GM10248 (cell line): ENCODE measurements at regions not wholly inside any gene's neighbourhood (a gene's known extent, or its start where the extent isn't known, plus 50 kb on each side); places are given as distances from the start of the nearest gene placed in this dataset.

Experiments
- CTCF ChIA-PET: fragments of 300-600 bp; sonication (Branson Sonifier 250); formaldehyde crosslinking; extraction: SDS; loops from one replicate; lab custom pipeline; 2021; ENCODE audit warnings: antibody characterized with exemption; lab: Yijun Ruan, JAX
- POLR2A ChIA-PET: fragments of 350-650 bp; sonication (Branson Sonifier 250); formaldehyde crosslinking; extraction: SDS; loops from one replicate; lab custom pipeline; 2020; ENCODE audit warnings: antibody characterized with exemption; lab: Yijun Ruan, JAX
- DNase-seq: peaks from one replicate; pipeline ENCODE4 v3.0.0; 2012; ENCODE audit errors: extremely low spot score
- TF ChIP-seq, protein P1 (sequence below): IDR thresholded peaks from 2 replicates; pipeline ENCODE4 v1.5.1; 2012; ENCODE audit warnings: mild to moderate bottlenecking, low read depth; ENCODE audit errors: extremely low read depth, missing control alignments, control extremely low read depth

GRCh38 chr10:57460540-57460939 lies 807.2 kb downstream of the IPMK start:
- CTCF ChIA-PET: no interaction called here
- DNase-seq: no peak
- TF ChIP-seq, protein P1, sequence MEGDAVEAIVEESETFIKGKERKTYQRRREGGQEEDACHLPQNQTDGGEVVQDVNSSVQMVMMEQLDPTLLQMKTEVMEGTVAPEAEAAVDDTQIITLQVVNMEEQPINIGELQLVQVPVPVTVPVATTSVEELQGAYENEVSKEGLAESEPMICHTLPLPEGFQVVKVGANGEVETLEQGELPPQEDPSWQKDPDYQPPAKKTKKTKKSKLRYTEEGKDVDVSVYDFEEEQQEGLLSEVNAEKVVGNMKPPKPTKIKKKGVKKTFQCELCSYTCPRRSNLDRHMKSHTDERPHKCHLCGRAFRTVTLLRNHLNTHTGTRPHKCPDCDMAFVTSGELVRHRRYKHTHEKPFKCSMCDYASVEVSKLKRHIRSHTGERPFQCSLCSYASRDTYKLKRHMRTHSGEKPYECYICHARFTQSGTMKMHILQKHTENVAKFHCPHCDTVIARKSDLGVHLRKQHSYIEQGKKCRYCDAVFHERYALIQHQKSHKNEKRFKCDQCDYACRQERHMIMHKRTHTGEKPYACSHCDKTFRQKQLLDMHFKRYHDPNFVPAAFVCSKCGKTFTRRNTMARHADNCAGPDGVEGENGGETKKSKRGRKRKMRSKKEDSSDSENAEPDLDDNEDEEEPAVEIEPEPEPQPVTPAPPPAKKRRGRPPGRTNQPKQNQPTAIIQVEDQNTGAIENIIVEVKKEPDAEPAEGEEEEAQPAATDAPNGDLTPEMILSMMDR: no peak
- POLR2A ChIA-PET: no interaction called here

- DNase-seq: no peak
- CTCF ChIA-PET: no interaction called here
- TF ChIP-seq, protein P1: no peak
- POLR2A ChIA-PET: no interaction called here
Observed at GRCh38 chr10:57457972-57458512, 809.7 kb downstream of the IPMK start.

- POLR2A ChIA-PET: no interaction called here
- TF ChIP-seq, protein P1: no peak
- CTCF ChIA-PET: no interaction called here
- DNase-seq: no peak
Observed at GRCh38 chr10:57430376-57430775, 837.3 kb downstream of the IPMK start.

GRCh38 chr10:57420881-57421280 lies 846.8 kb downstream of the IPMK start:
- ChIA-PET POLR2A (no interaction called here), CTCF (no interaction called here)
- TF ChIP-seq, protein P1: no peak
- no peak for DNase-seq

GRCh38 chr10:57418476-57418875 lies 849.2 kb downstream of the IPMK start:
- TF ChIP-seq, protein P1: no peak
- ChIA-PET CTCF (interaction anchor here (1.1 kb wide), 1 partner anchor 10 kb away, joined by 3 read pairs; no protein-coding TSS in a partner anchor), POLR2A (no interaction called here)
- DNase-seq: no peak

DNA sequence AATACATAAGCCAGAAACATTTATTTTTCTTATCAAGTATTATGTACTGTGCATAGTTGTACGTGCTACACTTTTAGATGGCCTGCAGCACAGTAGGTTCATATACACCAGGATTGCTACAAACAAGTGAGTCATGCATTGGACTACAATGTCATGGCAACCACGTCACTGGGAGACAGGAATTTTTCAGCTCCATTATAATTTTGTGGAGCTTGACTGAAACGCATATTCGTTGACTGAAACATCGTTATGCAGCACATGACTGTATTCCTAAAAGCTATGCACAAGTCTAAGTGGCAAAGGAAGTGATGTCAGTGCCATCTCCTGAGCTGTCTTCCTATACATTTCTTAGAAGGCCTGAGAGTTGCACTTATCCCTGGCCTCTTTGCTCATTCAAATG lies 871.8 kb downstream of the IPMK start:
- ChIA-PET POLR2A (no interaction called here), CTCF (no interaction called here)
- DNase-seq: no peak
- TF ChIP-seq, protein P1: no peak
